ENCODE measurements at regions not wholly inside any gene's neighbourhood (a gene's known extent, or its start where the extent isn't known, plus 50 kb on each side); places are given as distances from the start of the nearest gene placed in this dataset.

DNA sequence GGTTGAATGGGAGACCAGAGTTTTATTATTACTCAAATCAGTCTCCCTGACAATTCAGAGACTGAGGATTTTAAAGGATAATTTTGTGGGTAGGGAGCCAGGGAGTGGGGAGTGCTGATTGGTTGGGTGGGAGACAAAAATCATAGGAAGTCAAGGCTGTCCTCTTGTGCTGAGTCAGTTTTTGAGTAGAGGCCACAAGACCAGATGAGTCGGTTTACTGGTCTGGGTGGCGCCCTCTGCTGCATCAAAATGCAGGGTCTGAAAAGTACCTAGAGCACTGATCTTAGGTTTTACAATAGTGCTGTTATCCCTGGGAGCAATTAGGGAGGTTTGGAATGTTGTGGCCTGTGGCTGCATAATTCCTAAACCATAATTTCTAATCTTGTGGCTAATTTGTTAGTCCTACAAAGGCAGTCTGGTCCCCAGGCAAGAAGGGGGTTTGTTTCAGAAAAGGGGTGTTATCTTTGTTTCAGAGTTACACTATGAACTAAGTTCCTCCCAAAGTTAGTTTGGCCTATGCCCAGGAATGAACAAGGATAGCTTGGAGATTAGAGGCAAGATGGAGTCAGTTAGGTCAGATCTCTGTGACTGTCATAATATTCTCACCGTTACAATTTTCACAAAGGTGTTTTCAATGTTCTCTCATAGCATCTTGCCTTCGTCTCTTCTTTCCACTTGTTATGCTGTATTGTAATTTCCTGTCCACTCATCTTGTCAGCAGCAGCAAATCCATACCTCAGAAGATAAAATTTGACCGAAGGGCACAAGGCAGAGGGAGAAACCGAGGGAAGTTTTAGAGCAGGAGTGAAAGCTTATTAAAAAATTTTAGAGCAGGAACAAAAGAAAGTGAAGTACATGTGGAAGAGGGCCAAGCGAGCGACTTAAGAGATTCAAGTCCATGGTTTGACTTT lies 59.2 kb upstream of the CLINT1 start (continued):
- no peak for TF ChIP-seq RELA (CRISPR knock-in tag; IDR thresholded peaks at IDR 0.05)
- peak; percentile 82 for TF ChIP-seq SMC3 (IDR thresholded peaks at IDR 0.05; ENCODE audit: low read length)
- peak; percentile 65; the same call in 1 of the 2 replicates for TF ChIP-seq MAFG (CRISPR knock-in tag; IDR thresholded peaks at IDR 0.05)
- no peak for TF ChIP-seq AKAP8 (CRISPR knock-in tag; IDR thresholded peaks at IDR 0.05)
- TF ChIP-seq ELF3 (CRISPR knock-in tag; IDR thresholded peaks at IDR 0.05) = no peak
- no peak for TF ChIP-seq CBX2 (IDR thresholded peaks at IDR 0.05; ENCODE audit: low read depth, low read length)
- TF ChIP-seq CBX2 (CRISPR knock-in tag; IDR thresholded peaks at IDR 0.05; ENCODE audit: low read depth) = no peak
- TF ChIP-seq BHLHE40 (IDR thresholded peaks at IDR 0.05; ENCODE audit: low read length) = no peak
- TF ChIP-seq MAFK (conservative IDR thresholded peaks at IDR 0.05 in 1 of 2, IDR thresholded peaks at IDR 0.05 in 1 of 2; ENCODE audit: low read length in 2 of 2) = peak; percentile 81 to 82; a peak in 3 of 4 replicates
- peak; percentile 67 for TF ChIP-seq STAG1 (CRISPR knock-in tag; IDR thresholded peaks at IDR 0.05)

DNA sequence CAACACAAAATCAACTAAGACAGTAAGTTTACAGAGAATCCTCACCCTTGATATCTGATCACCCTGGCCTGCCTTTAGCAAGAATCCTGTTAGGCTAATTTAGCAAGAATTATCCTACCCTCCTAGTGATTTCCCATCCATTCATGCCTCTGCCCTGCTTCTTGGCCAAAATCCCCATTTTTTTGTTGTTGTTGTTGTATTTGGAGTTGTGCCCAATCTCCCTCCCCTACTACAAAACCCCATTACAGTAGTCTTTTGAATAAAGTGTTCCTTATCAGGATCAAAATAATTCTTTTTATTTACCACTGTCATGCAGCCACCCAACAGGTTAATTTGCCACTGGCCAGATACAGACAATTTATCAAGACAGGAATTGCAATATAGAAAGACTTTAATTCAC lies 58.5 kb upstream of the CLINT1 start:
- H3K4me1 ChIP-seq (ENCODE audit: insufficient read depth, low read length) = peaks cover 14% of the 10 kb centered on the region; the same call in 1 of the 2 replicates
- in situ Hi-C loops (cut with HindIII; ENCODE audit: extremely low pct_ligation_motif_present, low pct_unique_long_range_greater_than_20kb) (loop anchor here (10.0 kb wide), 1 partner anchor 93 kb away; no protein-coding TSS in a partner anchor), intact Hi-C loops (cut with micrococcal nuclease; ENCODE audit: unreplicated experiment) (no loop called here)
- no peaks in the 10 kb centered on the region for H3K79me2 ChIP-seq (ENCODE audit: insufficient read depth, low read length)
- no peaks in the 10 kb centered on the region; a peak in 1 of 5 replicates for H3K27me3 ChIP-seq (ENCODE audit: control insufficient read depth in 1 of 2, insufficient read depth in 2 of 2, low read length in 2 of 2)
- FAIRE-seq = no peak
- no peak overlapping the region for H3K4me2 ChIP-seq (ENCODE audit: low read depth, low read length)
- DNase-seq (ENCODE audit: low spot score) = no peak
- no peak overlapping the region for H3K27ac ChIP-seq (ENCODE audit: extremely low read length, insufficient read depth, low read length)
- H3K9me3 ChIP-seq (ENCODE audit: low read length) = no peaks in the 10 kb centered on the region
- H4K20me1 ChIP-seq (ENCODE audit: insufficient read depth, low read length) = no peaks in the 10 kb centered on the region
- POLR2A ChIA-PET = no interaction called here
- no TSS peak for BruUV-seq (replicated peaks)
- H2AFZ ChIP-seq (ENCODE audit: low read length) = no peak overlapping the region
- ATAC-seq = no peak
- no peak overlapping the region for H3K4me3 ChIP-seq (replicated peaks in 1 of 3; ENCODE audit: insufficient read depth in 1 of 3, low read depth in 2 of 3, low read length in 3 of 3)
- no peaks in the 10 kb centered on the region for H3K36me3 ChIP-seq (replicated peaks in 1 of 2; ENCODE audit: control insufficient read depth in 1 of 2, insufficient read depth in 2 of 2, low read length in 2 of 2)
- no peak overlapping the region for H3K9ac ChIP-seq (ENCODE audit: insufficient read depth, low read depth, low read length)
- CTCF ChIA-PET (ENCODE audit: low intra/inter-chr PET ratio, low total read pairs) = interaction anchor here (1.9 to 2.3 kb wide), 3 partner anchors 62 to 100 kb away, joined by 11 to 14 read pairs (median 14); no protein-coding TSS in a partner anchor
- TF ChIP-seq ZNF598 (CRISPR knock-in tag; IDR thresholded peaks at IDR 0.05; ENCODE audit: borderline replicate concordance) = no peak
- TF ChIP-seq, protein P1, sequence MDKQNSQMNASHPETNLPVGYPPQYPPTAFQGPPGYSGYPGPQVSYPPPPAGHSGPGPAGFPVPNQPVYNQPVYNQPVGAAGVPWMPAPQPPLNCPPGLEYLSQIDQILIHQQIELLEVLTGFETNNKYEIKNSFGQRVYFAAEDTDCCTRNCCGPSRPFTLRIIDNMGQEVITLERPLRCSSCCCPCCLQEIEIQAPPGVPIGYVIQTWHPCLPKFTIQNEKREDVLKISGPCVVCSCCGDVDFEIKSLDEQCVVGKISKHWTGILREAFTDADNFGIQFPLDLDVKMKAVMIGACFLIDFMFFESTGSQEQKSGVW (CRISPR knock-in tag; IDR thresholded peaks at IDR 0.05; ENCODE audit: borderline replicate concordance) = no peak
- TF ChIP-seq U2AF1 (optimal IDR thresholded peaks at IDR 0.05; ENCODE audit: low read depth, low read length) = no peak
- TF ChIP-seq, protein P2, sequence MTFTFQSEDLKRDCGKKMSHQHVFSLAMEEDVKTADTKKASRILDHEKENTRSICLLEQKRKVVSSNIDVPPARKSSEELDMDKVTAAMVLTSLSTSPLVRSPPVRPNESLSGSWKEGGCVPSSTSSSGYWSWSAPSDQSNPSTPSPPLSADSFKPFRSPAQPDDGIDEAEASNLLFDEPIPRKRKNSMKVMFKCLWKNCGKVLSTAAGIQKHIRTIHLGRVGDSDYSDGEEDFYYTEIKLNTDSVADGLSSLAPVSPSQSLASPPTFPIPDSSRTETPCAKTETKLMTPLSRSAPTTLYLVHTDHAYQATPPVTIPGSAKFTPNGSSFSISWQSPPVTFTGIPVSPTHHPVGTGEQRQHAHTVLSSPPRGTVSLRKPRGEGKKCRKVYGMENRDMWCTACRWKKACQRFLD (CRISPR knock-in tag; IDR thresholded peaks at IDR 0.05; ENCODE audit: borderline replicate concordance) = no peak
- TF ChIP-seq, protein P3, sequence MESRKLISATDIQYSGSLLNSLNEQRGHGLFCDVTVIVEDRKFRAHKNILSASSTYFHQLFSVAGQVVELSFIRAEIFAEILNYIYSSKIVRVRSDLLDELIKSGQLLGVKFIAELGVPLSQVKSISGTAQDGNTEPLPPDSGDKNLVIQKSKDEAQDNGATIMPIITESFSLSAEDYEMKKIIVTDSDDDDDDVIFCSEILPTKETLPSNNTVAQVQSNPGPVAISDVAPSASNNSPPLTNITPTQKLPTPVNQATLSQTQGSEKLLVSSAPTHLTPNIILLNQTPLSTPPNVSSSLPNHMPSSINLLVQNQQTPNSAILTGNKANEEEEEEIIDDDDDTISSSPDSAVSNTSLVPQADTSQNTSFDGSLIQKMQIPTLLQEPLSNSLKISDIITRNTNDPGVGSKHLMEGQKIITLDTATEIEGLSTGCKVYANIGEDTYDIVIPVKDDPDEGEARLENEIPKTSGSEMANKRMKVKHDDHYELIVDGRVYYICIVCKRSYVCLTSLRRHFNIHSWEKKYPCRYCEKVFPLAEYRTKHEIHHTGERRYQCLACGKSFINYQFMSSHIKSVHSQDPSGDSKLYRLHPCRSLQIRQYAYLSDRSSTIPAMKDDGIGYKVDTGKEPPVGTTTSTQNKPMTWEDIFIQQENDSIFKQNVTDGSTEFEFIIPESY (CRISPR knock-in tag; IDR thresholded peaks at IDR 0.05) = no peak
- no peak for TF ChIP-seq SP4 (CRISPR knock-in tag; IDR thresholded peaks at IDR 0.05)
- no peak for TF ChIP-seq ZFP37 (CRISPR knock-in tag; IDR thresholded peaks at IDR 0.05; ENCODE audit: borderline replicate concordance)
